H4 (cell line): ENCODE measurements at regions not wholly inside any gene's neighbourhood (a gene's known extent, or its start where the extent isn't known, plus 50 kb on each side); places are given as distances from the start of the nearest gene placed in this dataset.

Source experiments
- DNase-seq: peaks from one replicate; pipeline ENCODE4 v3.0.0-alpha.2; 2015; ENCODE audit warnings: low spot score

- DNase-seq: no peak
These were observed 392.9 kb downstream of the NOVA1 start for GRCh38 chr14:26204728-26205479.

GRCh38 chr14:26204366-26204727 lies 393.5 kb downstream of the NOVA1 start:
- no peak for DNase-seq

- DNase-seq: no peak
These were observed 397.1 kb downstream of the NOVA1 start for GRCh38 chr14:26200687-26201086.

GRCh38 chr14:26199590-26200370 lies 398.1 kb downstream of the NOVA1 start:
- DNase-seq: peak; percentile 80

GRCh38 chr14:26199096-26199495 lies 398.7 kb downstream of the NOVA1 start:
- no peak for DNase-seq

GRCh38 chr14:26194816-26195215 lies 403.0 kb downstream of the NOVA1 start:
- DNase-seq: no peak

GRCh38 chr14:26191671-26192070 lies 406.2 kb downstream of the NOVA1 start:
- no peak for DNase-seq

GRCh38 chr14:26191123-26191522 lies 406.7 kb downstream of the NOVA1 start:
- peak; percentile 8 for DNase-seq

GRCh38 chr14:26190646-26191045 lies 407.2 kb downstream of the NOVA1 start:
- no peak for DNase-seq

GRCh38 chr14:26187996-26188620 lies 409.7 kb downstream of the NOVA1 start:
- DNase-seq: no peak

GRCh38 chr14:26180221-26180620 lies 417.6 kb downstream of the NOVA1 start:
- DNase-seq: no peak

GRCh38 chr14:26175658-26176057 lies 422.2 kb downstream of the NOVA1 start:
- DNase-seq: no peak

GRCh38 chr14:26174395-26174794 lies 423.4 kb downstream of the NOVA1 start:
- no peak for DNase-seq

- no peak for DNase-seq
These were observed 424.2 kb downstream of the NOVA1 start for GRCh38 chr14:26173581-26174110.

GRCh38 chr14:26172396-26172795 lies 425.4 kb downstream of the NOVA1 start:
- no peak for DNase-seq

- DNase-seq: no peak
These were observed 426.9 kb downstream of the NOVA1 start for GRCh38 chr14:26170885-26171284.

- DNase-seq: peak; percentile 11
These were observed 434.1 kb downstream of the NOVA1 start for GRCh38 chr14:26163761-26164160.

GRCh38 chr14:26157517-26157916 lies 440.3 kb downstream of the NOVA1 start:
- DNase-seq: no peak

GRCh38 chr14:26143057-26143456 lies 454.8 kb downstream of the NOVA1 start:
- no peak for DNase-seq

GRCh38 chr14:26138764-26139445 lies 458.9 kb downstream of the NOVA1 start:
- DNase-seq: peak; percentile 3

GRCh38 chr14:26137161-26137560 lies 460.7 kb downstream of the NOVA1 start:
- no peak for DNase-seq

- no peak for DNase-seq
These were observed 465.7 kb downstream of the NOVA1 start for GRCh38 chr14:26132061-26132645.
